ENCODE measurements at regions not wholly inside any gene's neighbourhood (a gene's known extent, or its start where the extent isn't known, plus 50 kb on each side); places are given as distances from the start of the nearest gene placed in this dataset.

- Histone ChIP-seq H4K20me1 (ENCODE audit: insufficient read depth, low read length) (no peaks in the 10 kb centered on the region), H3K9me3 (replicated peaks; ENCODE audit: insufficient read depth, low read length) (no peaks in the 10 kb centered on the region), H2AFZ (ENCODE audit: low read length) (no peak overlapping the region), H3K9ac (ENCODE audit: low read length) (no peak overlapping the region), H3K27me3 (replicated peaks; ENCODE audit: insufficient read depth, low read length) (no peaks in the 10 kb centered on the region), H3K79me2 (ENCODE audit: low read length) (no peaks in the 10 kb centered on the region), H3F3A (ENCODE audit: insufficient read depth, low read length) (no peaks in the 10 kb centered on the region), H3K4me2 (ENCODE audit: low read depth, low read length) (no peak overlapping the region), H3K9me2 (replicated peaks; ENCODE audit: insufficient read depth, low read length) (no peaks in the 10 kb centered on the region), H3K36me3 (replicated peaks; ENCODE audit: insufficient read depth, low read length) (no peaks in the 10 kb centered on the region), H3K4me3 (ENCODE audit: low read length) (no peak overlapping the region), H3K27ac (ENCODE audit: low read length) (no peak overlapping the region), H3K4me1 (ENCODE audit: low read length) (no peaks in the 10 kb centered on the region)
- TF ChIP-seq EZH2phosphoT487 (IDR thresholded peaks at IDR 0.05; ENCODE audit: low read length) (no peak), CTCF (IDR thresholded peaks at IDR 0.05; ENCODE audit: low read length) (no peak), EZH2 (optimal IDR thresholded peaks at IDR 0.05; ENCODE audit: low read depth, low read length) (no peak)
- DNase-seq, result no peak
These were observed 676.4 kb upstream of the HS6ST1 start for GRCh38 chr2:128995086-128995485.

DNA sequence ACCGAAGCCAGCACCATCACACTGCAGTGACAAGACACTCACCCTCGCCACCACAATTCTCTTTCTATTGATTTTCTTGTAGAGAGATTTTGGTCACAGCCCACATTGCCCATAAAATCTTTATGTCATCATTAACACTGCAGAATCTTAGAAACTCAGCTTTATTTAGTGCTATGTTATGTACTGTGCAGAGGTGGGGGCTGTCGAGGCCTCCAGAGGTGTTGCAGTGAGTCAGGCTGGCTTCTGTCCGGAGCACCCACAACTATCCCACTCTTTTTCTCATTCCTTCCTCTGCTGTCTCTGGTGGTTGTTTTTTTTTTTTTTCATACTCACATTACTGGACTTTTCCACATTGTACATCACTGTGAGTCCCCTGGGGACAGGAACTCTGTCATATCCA is 677.4 kb upstream of the HS6ST1 start:
- H3K9ac ChIP-seq (ENCODE audit: low read length), result no peak overlapping the region
- H3F3A ChIP-seq (ENCODE audit: insufficient read depth, low read length), result no peaks in the 10 kb centered on the region
- no peak for DNase-seq
- no peak for TF ChIP-seq EZH2phosphoT487 (IDR thresholded peaks at IDR 0.05; ENCODE audit: low read length)
- no peak for TF ChIP-seq CTCF (IDR thresholded peaks at IDR 0.05; ENCODE audit: low read length)
- TF ChIP-seq EZH2 (optimal IDR thresholded peaks at IDR 0.05; ENCODE audit: low read depth, low read length), result no peak
- no peaks in the 10 kb centered on the region for H3K4me1 ChIP-seq (ENCODE audit: low read length)
- H3K4me3 ChIP-seq (ENCODE audit: low read length), result no peak overlapping the region
- no peaks in the 10 kb centered on the region for H3K27me3 ChIP-seq (replicated peaks; ENCODE audit: insufficient read depth, low read length)
- no peaks in the 10 kb centered on the region for H3K36me3 ChIP-seq (replicated peaks; ENCODE audit: insufficient read depth, low read length)
- H3K4me2 ChIP-seq (ENCODE audit: low read depth, low read length), result no peak overlapping the region
- H2AFZ ChIP-seq (ENCODE audit: low read length), result no peak overlapping the region
- no peaks in the 10 kb centered on the region for H3K9me2 ChIP-seq (replicated peaks; ENCODE audit: insufficient read depth, low read length)
- H3K27ac ChIP-seq (ENCODE audit: low read length), result no peak overlapping the region
- no peaks in the 10 kb centered on the region for H3K79me2 ChIP-seq (ENCODE audit: low read length)
- H3K9me3 ChIP-seq (replicated peaks; ENCODE audit: insufficient read depth, low read length), result no peaks in the 10 kb centered on the region
- H4K20me1 ChIP-seq (ENCODE audit: insufficient read depth, low read length), result no peaks in the 10 kb centered on the region

GRCh38 chr2:128997166-128997866 is 678.6 kb upstream of the HS6ST1 start:
- Histone ChIP-seq H3K9me3 (replicated peaks; ENCODE audit: insufficient read depth, low read length) (no peaks in the 10 kb centered on the region), H3K9ac (ENCODE audit: low read length) (no peak overlapping the region), H3K4me1 (ENCODE audit: low read length) (no peaks in the 10 kb centered on the region), H3F3A (ENCODE audit: insufficient read depth, low read length) (no peaks in the 10 kb centered on the region), H4K20me1 (ENCODE audit: insufficient read depth, low read length) (no peaks in the 10 kb centered on the region), H3K9me2 (replicated peaks; ENCODE audit: insufficient read depth, low read length) (no peaks in the 10 kb centered on the region), H3K27me3 (replicated peaks; ENCODE audit: insufficient read depth, low read length) (no peaks in the 10 kb centered on the region), H3K36me3 (replicated peaks; ENCODE audit: insufficient read depth, low read length) (no peaks in the 10 kb centered on the region), H3K27ac (ENCODE audit: low read length) (no peak overlapping the region), H3K4me2 (ENCODE audit: low read depth, low read length) (no peak overlapping the region), H2AFZ (ENCODE audit: low read length) (no peak overlapping the region), H3K4me3 (ENCODE audit: low read length) (no peak overlapping the region), H3K79me2 (ENCODE audit: low read length) (no peaks in the 10 kb centered on the region)
- DNase-seq, result no peak
- TF ChIP-seq EZH2phosphoT487 (IDR thresholded peaks at IDR 0.05; ENCODE audit: low read length) (no peak), CTCF (IDR thresholded peaks at IDR 0.05; ENCODE audit: low read length) (no peak), EZH2 (optimal IDR thresholded peaks at IDR 0.05; ENCODE audit: low read depth, low read length) (no peak)
